HG03196 (cell line): ENCODE measurements at regions not wholly inside any gene's neighbourhood (a gene's known extent, or its start where the extent isn't known, plus 50 kb on each side); places are given as distances from the start of the nearest gene placed in this dataset.
A peak's percentile ranks its signal among the peaks of the same experiment; 100 is the strongest.

Experiments
- ATAC-seq: cut with Tn5 transposase; IDR thresholded peaks from one replicate; pipeline ENCODE4 v1.9.1; 2021; ENCODE audit not compliant: unreplicated experiment

GRCh38 chr5:155903791-155904190, 423.2 kb upstream of the SGCD start:
- ATAC-seq, result no peak

GRCh38 chr5:155905364-155905763, 421.6 kb upstream of the SGCD start:
- no peak for ATAC-seq

- no peak for ATAC-seq
Observed at GRCh38 chr5:155906046-155906445, 420.9 kb upstream of the SGCD start.

GRCh38 chr5:155908543-155908942, 418.4 kb upstream of the SGCD start:
- ATAC-seq, result no peak

GRCh38 chr5:155912291-155912690, 414.7 kb upstream of the SGCD start:
- ATAC-seq, result no peak

- ATAC-seq, result no peak
Observed at GRCh38 chr5:155914766-155915165, 412.2 kb upstream of the SGCD start.

GRCh38 chr5:155915601-155916000, 411.4 kb upstream of the SGCD start:
- no peak for ATAC-seq

GRCh38 chr5:155919126-155919525, 407.8 kb upstream of the SGCD start:
- no peak for ATAC-seq

- ATAC-seq, result no peak
Observed at GRCh38 chr5:155919725-155920124, 407.2 kb upstream of the SGCD start.

- ATAC-seq, result no peak
Observed at GRCh38 chr5:155921621-155922020, 405.3 kb upstream of the SGCD start.

GRCh38 chr5:155923784-155924183, 403.2 kb upstream of the SGCD start:
- no peak for ATAC-seq

- ATAC-seq, result no peak
Observed at GRCh38 chr5:155926031-155926430, 400.9 kb upstream of the SGCD start.

- no peak for ATAC-seq
Observed at GRCh38 chr5:155926766-155927165, 400.2 kb upstream of the SGCD start.

- no peak for ATAC-seq
Observed at GRCh38 chr5:155929112-155929511, 397.9 kb upstream of the SGCD start.

GRCh38 chr5:155934964-155935363, 392.0 kb upstream of the SGCD start:
- ATAC-seq, result no peak

GRCh38 chr5:155935723-155936122, 391.2 kb upstream of the SGCD start:
- ATAC-seq, result no peak

GRCh38 chr5:155936520-155937406, 390.2 kb upstream of the SGCD start:
- no peak for ATAC-seq

GRCh38 chr5:155938051-155938450, 388.9 kb upstream of the SGCD start:
- no peak for ATAC-seq

GRCh38 chr5:155941340-155941739, 385.6 kb upstream of the SGCD start:
- no peak for ATAC-seq

- peak; percentile 94 for ATAC-seq
Observed at GRCh38 chr5:155943516-155944407, 383.2 kb upstream of the SGCD start.

- no peak for ATAC-seq
Observed at GRCh38 chr5:155947394-155948062, 379.4 kb upstream of the SGCD start.
